Motor neuron (in vitro differentiated cells): ENCODE measurements at regions not wholly inside any gene's neighbourhood (a gene's known extent, or its start where the extent isn't known, plus 50 kb on each side); places are given as distances from the start of the nearest gene placed in this dataset.

ENCODE experiments used
- ATAC-seq, 8 experiments: fragments of 200-7000 bp; cut with Tn5 transposase; replicated peaks in 6 of 8; 2 replicates each; pipeline ENCODE4 v1.8.0; 2021; ENCODE audit warnings: mild to moderate bottlenecking in 8 of 8, moderate library complexity in 8 of 8
- H3K27ac ChIP-seq, 2 donors: fragments of 250-450 bp; sonication (Bioruptor Pico); 2 replicates each; pipeline ENCODE4 v1.9.0; 2021; ENCODE audit warnings: antibody characterized with exemption in 2 of 2, mild to moderate bottlenecking in 2 of 2, moderate library complexity in 1 of 2
- H3K4me1 ChIP-seq, 2 donors: fragments of 250-450 bp; sonication (Bioruptor Pico); replicated peaks in 1 of 2; 2 replicates each; pipeline ENCODE4 v1.6.1; 2021; ENCODE audit warnings: antibody characterized with exemption in 2 of 2, mild to moderate bottlenecking in 2 of 2, moderate library complexity in 1 of 2
- H3K4me3 ChIP-seq, 5 donors: fragments of 250-450 bp; sonication (Bioruptor Pico); 2 replicates each; pipeline ENCODE4 v1.9.0; 2021; ENCODE audit warnings: antibody characterized with exemption in 5 of 5, mild to moderate bottlenecking in 5 of 5, moderate library complexity in 4 of 5
- WGBS, 10 experiments: fragments of 450-650 bp; shearing (Covaris generic); methylation state at CpG; one replicate each; pipeline ENCODE4 v1.0.0; 2022; 5-methylcytosine and 5-hydroxymethylcytosine counted together
- in situ Hi-C, 9 experiments: fragments of 400-800 bp; cut with MboI; loops; one replicate each; pipeline ENCODE4 v1.15.0; 2021; ENCODE audit warnings: low sequenced_read_pairs in 9 of 9, low pct_unique_long_range_greater_than_20kb in 2 of 9; ENCODE audit not compliant: unreplicated experiment in 9 of 9

GRCh38 chr3:124512881-124513609 lies 217.2 kb upstream of the UMPS start:
- in situ Hi-C loops, result no loop called here
- no peak overlapping the region for H3K4me3 ChIP-seq
- no peak overlapping the region for H3K27ac ChIP-seq
- no peaks in the 10 kb centered on the region for H3K4me1 ChIP-seq
- WGBS, 10 experiments, result 30 to 100% (median 83%) methylated on average over 1 to 5 of the region's 8 CpGs
- ATAC-seq, result peak in 3 of 8 experiments; percentile 15 to 46 (median 27)

- H3K27ac ChIP-seq, result no peak overlapping the region
- in situ Hi-C loops, result no loop called here
- no peak overlapping the region for H3K4me3 ChIP-seq
- H3K4me1 ChIP-seq, result no peaks in the 10 kb centered on the region
- 60 to 97% (median 86%) methylated on average over 1 to 4 of the region's 4 CpGs; no CpG with 5 or more reads in 1 of the 10 experiments for WGBS, 10 experiments
- no peak for ATAC-seq
Measured at GRCh38 chr3:124513610-124513997, 216.6 kb upstream of the UMPS start.

DNA sequence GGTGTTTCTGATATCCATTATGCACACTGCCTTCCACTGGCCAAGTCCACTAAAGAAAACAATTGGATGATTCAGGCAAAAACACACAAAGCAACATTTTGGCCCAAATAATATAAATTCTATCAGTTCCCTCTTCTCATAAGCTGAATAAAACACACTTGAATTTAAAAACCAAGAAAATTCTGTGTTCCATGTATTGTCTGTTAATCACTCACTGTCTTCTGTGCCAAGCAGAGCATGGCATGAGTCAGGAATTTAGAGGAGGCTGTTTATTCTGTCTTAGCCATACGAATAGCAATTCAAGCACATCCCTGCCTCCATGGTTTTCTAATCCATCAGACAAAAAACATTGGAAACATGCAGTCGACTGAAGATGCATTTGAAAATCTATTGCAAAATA lies 215.6 kb upstream of the UMPS start:
- H3K4me1 ChIP-seq, result peaks cover 4 to 7% of the 10 kb centered on the region in 2 donors
- 48 to 88% (median 67%) methylated on average over 1 to 2 of the region's 2 CpGs; no CpG with 5 or more reads in 1 of the 10 experiments for WGBS, 10 experiments
- in situ Hi-C loops, result no loop called here
- H3K27ac ChIP-seq, result no peak overlapping the region
- no peak overlapping the region for H3K4me3 ChIP-seq
- peak in 3 of 8 experiments; percentile 50 to 78 (median 54) for ATAC-seq

- in situ Hi-C loops, result no loop called here
- WGBS, 10 experiments, result 43 to 100% (median 100%) methylated on average over 1 of the region's 1 CpG
- Histone ChIP-seq H3K4me3 (no peak overlapping the region), H3K27ac (no peak overlapping the region), H3K4me1 (peaks cover 4 to 8% of the 10 kb centered on the region in 2 donors)
- ATAC-seq, result no peak
Measured at GRCh38 chr3:124516333-124516732, 213.9 kb upstream of the UMPS start.

- H3K4me3 ChIP-seq, result no peak overlapping the region
- in situ Hi-C loops, result no loop called here
- ATAC-seq, result no peak
- 33 to 94% (median 80%) methylated on average over 1 to 2 of the region's 2 CpGs; no CpG with 5 or more reads in 3 of the 10 experiments for WGBS, 10 experiments
- H3K27ac ChIP-seq, result no peak overlapping the region
- H3K4me1 ChIP-seq, result peaks cover 4 to 8% of the 10 kb centered on the region in 2 donors
Measured at GRCh38 chr3:124517306-124517705, 212.9 kb upstream of the UMPS start.

GRCh38 chr3:124518350-124518749 lies 211.9 kb upstream of the UMPS start:
- in situ Hi-C loops, result no loop called here
- 29 to 100% (median 95%) methylated on average over 2 to 6 of the region's 11 CpGs; no CpG with 5 or more reads in 1 of the 10 experiments for WGBS, 10 experiments
- Histone ChIP-seq H3K4me3 (no peak overlapping the region), H3K4me1 (peaks cover 4 to 8% of the 10 kb centered on the region in 2 donors), H3K27ac (no peak overlapping the region)
- ATAC-seq, result no peak

- ATAC-seq, result peak in 3 of 8 experiments; percentile 24 to 55 (median 32)
- in situ Hi-C loops, result no loop called here
- WGBS, 10 experiments, result 53 to 100% (median 78%) methylated on average over 2 to 7 of the region's 7 CpGs; no CpG with 5 or more reads in 2 of the 10 experiments
- Histone ChIP-seq H3K27ac (no peak overlapping the region), H3K4me3 (no peak overlapping the region), H3K4me1 (peaks cover 4 to 8% of the 10 kb centered on the region in 2 donors)
Measured at GRCh38 chr3:124519591-124520194, 210.6 kb upstream of the UMPS start.

GRCh38 chr3:124520970-124521369 lies 209.3 kb upstream of the UMPS start:
- Histone ChIP-seq H3K27ac (no peak overlapping the region), H3K4me1 (peaks cover 4 to 8% of the 10 kb centered on the region in 2 donors), H3K4me3 (no peak overlapping the region)
- peak in 3 of 8 experiments; percentile 29 to 92 (median 42) for ATAC-seq
- in situ Hi-C loops, result no loop called here
- 50 to 100% (median 80%) methylated on average over 2 to 5 of the region's 5 CpGs; no CpG with 5 or more reads in 3 of the 10 experiments for WGBS, 10 experiments

DNA sequence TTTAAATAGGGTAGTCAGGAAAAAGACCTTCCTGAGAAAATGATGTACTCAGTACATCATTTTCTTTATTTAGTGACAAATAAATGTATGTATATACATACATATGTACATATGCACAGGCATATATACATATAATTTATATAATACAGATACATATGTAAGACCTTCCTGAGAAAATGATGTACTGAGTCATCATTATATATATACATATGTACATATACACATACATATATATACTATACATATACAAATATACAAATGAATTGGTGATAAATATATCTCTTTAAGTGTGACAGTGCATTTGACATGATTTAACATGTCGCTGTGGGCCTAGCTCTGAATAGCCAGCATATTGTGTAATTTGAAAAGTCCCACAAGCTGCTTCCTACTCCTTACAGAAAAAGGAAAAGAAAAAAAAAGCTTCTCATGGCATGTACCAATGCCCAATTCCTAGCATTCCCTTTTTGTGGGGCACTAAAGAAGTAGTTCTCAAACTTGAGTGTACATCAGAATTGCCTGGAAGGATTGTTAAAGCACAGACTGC lies 208.1 kb upstream of the UMPS start:
- H3K27ac ChIP-seq, result no peak overlapping the region
- 0 to 100% (median 83%) methylated on average over 1 of the region's 1 CpG; no CpG with 5 or more reads in 6 of the 10 experiments for WGBS, 10 experiments
- ATAC-seq, result peak in 1 of 8 experiments; percentile 95
- peaks cover 4 to 8% of the 10 kb centered on the region in 2 donors for H3K4me1 ChIP-seq
- in situ Hi-C loops, result no loop called here
- no peak overlapping the region for H3K4me3 ChIP-seq

DNA sequence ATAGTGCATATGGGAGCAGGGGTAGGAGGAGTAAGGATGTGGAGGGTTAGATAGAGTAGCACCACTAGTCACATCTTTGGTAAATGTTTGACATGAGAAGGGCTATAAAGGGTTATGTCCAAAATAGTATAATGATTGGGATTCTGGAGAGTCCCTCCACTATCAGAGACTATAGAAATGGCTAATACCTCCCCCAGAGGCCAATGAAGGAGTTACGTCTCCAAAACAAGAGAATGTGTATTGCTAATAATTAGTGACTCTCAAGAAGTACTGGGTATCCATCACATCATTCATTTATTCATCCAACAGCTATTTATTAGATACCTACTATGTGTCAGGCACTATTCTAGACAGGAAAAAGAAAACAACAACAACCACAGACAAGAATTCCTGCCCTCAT lies 203.7 kb upstream of the UMPS start:
- 67 to 100% (median 100%) methylated on average over 1 of the region's 1 CpG; no CpG with 5 or more reads in 5 of the 10 experiments for WGBS, 10 experiments
- in situ Hi-C loops, result no loop called here

GRCh38 chr3:124529826-124530571 lies 200.3 kb upstream of the UMPS start:
- peaks cover 5 to 13% of the 10 kb centered on the region in 2 donors for H3K4me1 ChIP-seq
- WGBS, 10 experiments, result 43 to 100% (median 70%) methylated on average over 1 to 3 of the region's 3 CpGs; no CpG with 5 or more reads in 1 of the 10 experiments
- in situ Hi-C loops, result no loop called here
- H3K27ac ChIP-seq, result no peak overlapping the region
- peak in 7 of 8 experiments; percentile 61 to 89 (median 80) for ATAC-seq
- H3K4me3 ChIP-seq, result no peak overlapping the region

More for the DNA sequence above, 203.7 kb upstream of the UMPS start:
- Histone ChIP-seq H3K27ac (no peak overlapping the region), H3K4me3 (no peak overlapping the region), H3K4me1 (peaks cover 5 to 13% of the 10 kb centered on the region in 2 donors)
- no peak for ATAC-seq

GRCh38 chr3:124530916-124531315 lies 199.3 kb upstream of the UMPS start:
- peaks cover 5 to 13% of the 10 kb centered on the region in 2 donors for H3K4me1 ChIP-seq
- H3K4me3 ChIP-seq, result no peak overlapping the region
- no peak overlapping the region for H3K27ac ChIP-seq
- ATAC-seq, result no peak
- in situ Hi-C loops, result no loop called here

DNA sequence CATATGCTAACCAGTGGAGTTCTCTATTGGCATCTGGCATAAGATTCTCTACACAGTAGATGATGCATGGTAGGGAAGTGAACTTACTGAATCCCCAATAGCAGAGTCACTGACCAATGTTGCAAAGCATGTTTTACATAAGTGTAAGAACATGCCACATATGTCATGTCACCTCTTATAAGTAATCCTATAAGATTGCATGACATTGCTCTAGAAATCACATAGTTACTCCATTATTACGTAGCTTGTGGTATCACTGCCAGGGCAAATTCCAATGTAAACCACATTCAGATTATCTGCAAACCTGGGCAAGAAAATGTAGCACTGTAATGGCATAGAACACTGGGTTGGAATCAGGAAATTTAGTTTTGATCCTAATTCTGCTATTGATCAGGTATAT lies 198.2 kb upstream of the UMPS start:
- 91 to 100% (median 100%) methylated on average over 1 of the region's 1 CpG; no CpG with 5 or more reads in 7 of the 10 experiments for WGBS, 10 experiments
- peaks cover 5 to 13% of the 10 kb centered on the region in 2 donors for H3K4me1 ChIP-seq
- no peak for ATAC-seq
- H3K4me3 ChIP-seq, result no peak overlapping the region
- in situ Hi-C loops, result no loop called here
- H3K27ac ChIP-seq, result no peak overlapping the region
